ENCODE measurements at regions not wholly inside any gene's neighbourhood (a gene's known extent, or its start where the extent isn't known, plus 50 kb on each side); places are given as distances from the start of the nearest gene placed in this dataset.

- TF ChIP-seq, protein P1, sequence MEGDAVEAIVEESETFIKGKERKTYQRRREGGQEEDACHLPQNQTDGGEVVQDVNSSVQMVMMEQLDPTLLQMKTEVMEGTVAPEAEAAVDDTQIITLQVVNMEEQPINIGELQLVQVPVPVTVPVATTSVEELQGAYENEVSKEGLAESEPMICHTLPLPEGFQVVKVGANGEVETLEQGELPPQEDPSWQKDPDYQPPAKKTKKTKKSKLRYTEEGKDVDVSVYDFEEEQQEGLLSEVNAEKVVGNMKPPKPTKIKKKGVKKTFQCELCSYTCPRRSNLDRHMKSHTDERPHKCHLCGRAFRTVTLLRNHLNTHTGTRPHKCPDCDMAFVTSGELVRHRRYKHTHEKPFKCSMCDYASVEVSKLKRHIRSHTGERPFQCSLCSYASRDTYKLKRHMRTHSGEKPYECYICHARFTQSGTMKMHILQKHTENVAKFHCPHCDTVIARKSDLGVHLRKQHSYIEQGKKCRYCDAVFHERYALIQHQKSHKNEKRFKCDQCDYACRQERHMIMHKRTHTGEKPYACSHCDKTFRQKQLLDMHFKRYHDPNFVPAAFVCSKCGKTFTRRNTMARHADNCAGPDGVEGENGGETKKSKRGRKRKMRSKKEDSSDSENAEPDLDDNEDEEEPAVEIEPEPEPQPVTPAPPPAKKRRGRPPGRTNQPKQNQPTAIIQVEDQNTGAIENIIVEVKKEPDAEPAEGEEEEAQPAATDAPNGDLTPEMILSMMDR (conservative IDR thresholded peaks at IDR 0.05; ENCODE audit: low read depth, low read length): no peak
Observed at GRCh38 chr1:68651115-68651514, 154.2 kb upstream of the DEPDC1 start.

DNA sequence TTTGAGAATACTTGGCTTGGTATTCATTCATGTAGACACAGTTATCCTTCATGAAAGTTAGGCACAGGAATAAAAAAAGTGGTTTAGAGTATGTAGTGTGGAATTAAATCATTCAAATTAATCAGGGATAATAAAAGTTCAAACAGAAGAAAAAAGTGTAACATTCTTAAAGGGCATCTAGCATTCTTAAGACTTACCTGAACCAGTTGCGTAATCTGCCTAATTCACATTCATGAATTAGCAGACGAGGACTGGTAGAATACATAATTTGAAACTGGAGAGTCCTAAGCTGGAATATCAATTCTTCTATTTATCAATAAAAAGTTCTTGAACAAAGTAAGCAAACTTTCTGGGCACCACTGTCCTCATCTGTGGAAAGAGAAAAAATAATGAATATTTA lies 157.0 kb upstream of the DEPDC1 start:
- no peak overlapping the region for H3K4me3 ChIP-seq (ENCODE audit: low read depth, low read length)
- TF ChIP-seq, protein P1 (conservative IDR thresholded peaks at IDR 0.05; ENCODE audit: low read depth, low read length): no peak
- no peak for DNase-seq (ENCODE audit: low read depth)

More at GRCh38 chr1:68651115-68651514, 154.2 kb upstream of the DEPDC1 start:
- DNase-seq (ENCODE audit: low read depth): no peak
- no peak overlapping the region for H3K4me3 ChIP-seq (ENCODE audit: low read depth, low read length)

GRCh38 chr1:68673771-68674170 lies 176.9 kb upstream of the DEPDC1 start:
- no peak overlapping the region for H3K4me3 ChIP-seq (ENCODE audit: low read depth, low read length)
- DNase-seq (ENCODE audit: low read depth): no peak
- TF ChIP-seq, protein P1 (conservative IDR thresholded peaks at IDR 0.05; ENCODE audit: low read depth, low read length): no peak

- DNase-seq (ENCODE audit: low read depth): no peak
- no peak overlapping the region for H3K4me3 ChIP-seq (ENCODE audit: low read depth, low read length)
- TF ChIP-seq, protein P1 (conservative IDR thresholded peaks at IDR 0.05; ENCODE audit: low read depth, low read length): no peak
Observed at GRCh38 chr1:68675336-68675735, 178.5 kb upstream of the DEPDC1 start.

DNA sequence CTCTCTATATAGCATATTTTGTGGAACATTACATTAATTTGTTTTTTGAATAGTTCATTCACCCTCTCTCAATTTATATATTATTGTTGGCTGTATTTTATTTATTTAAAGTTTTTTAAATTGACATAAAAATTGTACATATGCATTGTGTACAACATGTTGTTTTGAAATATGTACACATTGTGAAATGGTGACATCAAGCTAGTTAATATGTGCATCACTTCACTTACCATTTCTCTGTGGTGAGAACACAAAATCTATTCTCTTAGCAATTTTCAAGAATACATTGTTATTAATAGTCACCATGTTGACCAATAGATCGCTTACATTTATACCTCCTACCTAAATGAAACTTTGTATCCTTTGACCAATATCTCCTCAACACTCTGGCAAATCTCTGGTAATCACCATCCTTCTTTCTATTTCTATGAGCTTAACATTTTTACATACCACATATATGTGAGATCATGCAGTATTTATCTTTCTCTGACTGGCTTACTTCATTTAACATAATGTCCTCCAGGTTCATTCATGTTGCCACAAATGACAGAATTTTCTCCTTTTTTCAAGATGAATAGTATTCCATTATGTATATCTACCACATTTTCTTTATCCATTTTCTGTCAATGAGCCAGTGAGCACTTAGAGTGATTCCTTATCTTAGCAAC lies 180.9 kb upstream of the DEPDC1 start:
- TF ChIP-seq, protein P1 (conservative IDR thresholded peaks at IDR 0.05; ENCODE audit: low read depth, low read length): no peak
- H3K4me3 ChIP-seq (ENCODE audit: low read depth, low read length): no peak overlapping the region
- DNase-seq (ENCODE audit: low read depth): no peak

GRCh38 chr1:68696221-68696620 lies 199.3 kb upstream of the DEPDC1 start:
- no peak for DNase-seq (ENCODE audit: low read depth)
- TF ChIP-seq, protein P1 (conservative IDR thresholded peaks at IDR 0.05; ENCODE audit: low read depth, low read length): no peak
- no peak overlapping the region for H3K4me3 ChIP-seq (ENCODE audit: low read depth, low read length)

DNA sequence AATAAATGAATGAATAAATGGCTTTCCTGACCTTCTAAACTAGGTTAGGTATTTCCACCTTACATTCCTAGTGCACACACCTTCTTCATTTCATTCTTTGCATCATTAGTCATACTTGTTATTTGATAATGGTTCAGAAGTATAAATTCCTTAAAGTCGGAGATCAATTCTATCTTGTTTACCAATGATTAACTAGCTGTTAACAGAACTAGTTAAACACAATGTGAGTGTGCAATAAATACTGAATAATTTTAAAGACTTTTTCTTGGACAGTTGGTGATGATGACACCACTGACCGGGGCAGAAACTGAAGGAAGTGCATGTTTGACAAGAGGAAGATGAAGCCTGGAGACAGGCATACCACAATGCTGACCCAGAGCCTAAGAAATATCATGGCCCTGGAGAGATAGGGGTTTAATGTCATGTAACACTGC lies 207.1 kb upstream of the DEPDC1 start:
- no peak overlapping the region for H3K4me3 ChIP-seq (ENCODE audit: low read depth, low read length)
- TF ChIP-seq, protein P1 (conservative IDR thresholded peaks at IDR 0.05; ENCODE audit: low read depth, low read length): no peak
- DNase-seq (ENCODE audit: low read depth): peak; percentile 43
